GM12875 (cell line): ENCODE measurements at regions not wholly inside any gene's neighbourhood (a gene's known extent, or its start where the extent isn't known, plus 50 kb on each side); places are given as distances from the start of the nearest gene placed in this dataset.

Source experiments
- H3K4me3 ChIP-seq: one replicate; pipeline ENCODE4 v1.5.1; 2011; ENCODE audit warnings: low read depth, low read length, control low read depth
- CTCF ChIP-seq: IDR thresholded peaks from 2 replicates; pipeline ENCODE4 v1.5.1; 2011; ENCODE audit warnings: low read depth, mild to moderate bottlenecking, control low read depth, inconsistent platforms, low read length, moderate library complexity, borderline replicate concordance; ENCODE audit not compliant: insufficient read depth

- no peak for TF ChIP-seq CTCF
- no peak overlapping the region for H3K4me3 ChIP-seq
These were observed 233.4 kb upstream of the COPS8 start for GRCh38 chr2:236852100-236852976.

- no peak overlapping the region for H3K4me3 ChIP-seq
- no peak for TF ChIP-seq CTCF
These were observed 232.7 kb upstream of the COPS8 start for GRCh38 chr2:236852977-236853374.

GRCh38 chr2:236853585-236854051, 232.1 kb upstream of the COPS8 start:
- no peak overlapping the region for H3K4me3 ChIP-seq
- no peak for TF ChIP-seq CTCF

- TF ChIP-seq CTCF: no peak
- H3K4me3 ChIP-seq: no peak overlapping the region
These were observed 230.4 kb upstream of the COPS8 start for GRCh38 chr2:236855176-236855865.

- no peak for TF ChIP-seq CTCF
- no peak overlapping the region for H3K4me3 ChIP-seq
These were observed 229.5 kb upstream of the COPS8 start for GRCh38 chr2:236855866-236856847.

GRCh38 chr2:236856848-236857235, 228.8 kb upstream of the COPS8 start:
- TF ChIP-seq CTCF: no peak
- H3K4me3 ChIP-seq: no peak overlapping the region
